ENCODE measurements at regions not wholly inside any gene's neighbourhood (a gene's known extent, or its start where the extent isn't known, plus 50 kb on each side); places are given as distances from the start of the nearest gene placed in this dataset.

- Histone ChIP-seq H3K23ac (ENCODE audit: low read length) (no peak overlapping the region), H4K5ac (ENCODE audit: low read length) (no peak overlapping the region), H3K27ac (ENCODE audit: low read depth, low read length) (no peak overlapping the region), H3K9ac (ENCODE audit: low read length) (no peak overlapping the region), H3K4me1 (ENCODE audit: control insufficient read depth, low read depth, low read length) (peaks cover 7% of the 10 kb centered on the region), H3K79me2 (ENCODE audit: control insufficient read depth, insufficient read depth, low read length) (no peaks in the 10 kb centered on the region), H2AK5ac (ENCODE audit: low read length) (no peak overlapping the region), H3K4me2 (ENCODE audit: low read length) (no peak overlapping the region), H3K56ac (ENCODE audit: low read length) (no peak overlapping the region), H2BK5ac (ENCODE audit: low read length) (no peak overlapping the region), H2BK15ac (replicated peaks; ENCODE audit: low read depth) (no peak overlapping the region), H3K18ac (ENCODE audit: low read length) (no peak overlapping the region), H3K79me1 (ENCODE audit: low read length) (no peaks in the 10 kb centered on the region), H3K4ac (ENCODE audit: low read depth, low read length) (no peak overlapping the region), H4K8ac (ENCODE audit: low read depth, low read length) (no peak overlapping the region), H3K4me3 (ENCODE audit: low read length) (no peak overlapping the region), H3K27me3 (ENCODE audit: insufficient read depth, low read length, poor library complexity) (no peaks in the 10 kb centered on the region), H3K36me3 (ENCODE audit: control insufficient read depth, insufficient read depth, low read length) (no peaks in the 10 kb centered on the region), H2BK120ac (ENCODE audit: low read depth, low read length) (no peak overlapping the region)
- no CpG with 5 or more reads among the region's 9 CpGs for WGBS (ENCODE audit: extremely low coverage, insufficient coverage, low lambda C conversion rate)
- peak; percentile 54 for DNase-seq
Observed at GRCh38 chr12:11958221-11959091, 112.3 kb upstream of the BCL2L14 start.

DNA sequence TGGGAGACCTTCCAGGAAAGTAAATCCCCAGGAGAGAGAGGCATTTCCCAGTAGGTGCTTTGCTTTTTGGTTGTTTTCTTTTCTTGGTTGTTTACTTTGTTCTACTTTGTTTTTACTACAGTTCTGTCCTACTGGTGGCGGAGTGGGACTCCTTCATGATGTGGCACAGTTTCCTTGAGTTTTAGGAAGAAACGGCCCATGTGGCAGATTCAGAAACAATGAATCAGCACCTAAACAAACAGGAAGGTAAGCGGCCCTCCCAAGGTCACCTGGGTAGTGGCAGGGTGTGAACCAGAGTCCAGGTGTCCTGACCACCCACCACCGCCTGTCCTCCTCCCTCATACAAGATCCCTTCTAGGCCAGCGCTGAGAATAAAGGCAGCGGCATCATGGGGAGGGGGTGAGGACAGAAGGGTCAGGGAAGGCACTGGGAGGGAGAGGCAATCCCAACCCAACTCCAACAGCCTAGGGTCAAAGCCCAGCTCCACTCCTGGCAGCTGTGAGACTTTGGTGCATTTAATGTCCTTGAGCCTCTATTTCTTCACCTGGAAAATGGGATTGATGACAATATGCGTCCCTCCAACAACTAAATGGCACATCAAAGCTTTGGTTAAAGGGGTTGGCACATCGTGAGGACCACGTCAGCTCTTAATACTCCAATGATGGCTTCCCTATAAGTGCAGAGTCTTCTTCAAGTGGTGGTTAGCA is 111.5 kb upstream of the BCL2L14 start:
- Histone ChIP-seq H3K56ac (ENCODE audit: low read length) (no peak overlapping the region), H3K4me3 (ENCODE audit: low read length) (no peak overlapping the region), H3K27me3 (ENCODE audit: insufficient read depth, low read length, poor library complexity) (no peaks in the 10 kb centered on the region), H2AK5ac (ENCODE audit: low read length) (no peak overlapping the region), H2BK5ac (ENCODE audit: low read length) (no peak overlapping the region), H3K36me3 (ENCODE audit: control insufficient read depth, insufficient read depth, low read length) (no peaks in the 10 kb centered on the region), H2BK15ac (replicated peaks; ENCODE audit: low read depth) (no peak overlapping the region), H2BK120ac (ENCODE audit: low read depth, low read length) (no peak overlapping the region), H3K79me1 (ENCODE audit: low read length) (no peaks in the 10 kb centered on the region), H3K79me2 (ENCODE audit: control insufficient read depth, insufficient read depth, low read length) (no peaks in the 10 kb centered on the region), H3K9ac (ENCODE audit: low read length) (no peak overlapping the region), H3K23ac (ENCODE audit: low read length) (no peak overlapping the region), H3K4me1 (ENCODE audit: control insufficient read depth, low read depth, low read length) (peaks cover 8% of the 10 kb centered on the region), H3K18ac (ENCODE audit: low read length) (no peak overlapping the region), H3K4me2 (ENCODE audit: low read length) (no peak overlapping the region), H4K8ac (ENCODE audit: low read depth, low read length) (no peak overlapping the region), H3K27ac (ENCODE audit: low read depth, low read length) (no peak overlapping the region), H4K5ac (ENCODE audit: low read length) (no peak overlapping the region), H3K4ac (ENCODE audit: low read depth, low read length) (no peak overlapping the region)
- DNase-seq: no peak
- no CpG with 5 or more reads among the region's 9 CpGs for WGBS (ENCODE audit: extremely low coverage, insufficient coverage, low lambda C conversion rate)

GRCh38 chr12:11960646-11961045 is 110.1 kb upstream of the BCL2L14 start:
- no peak overlapping the region for H2BK120ac ChIP-seq (ENCODE audit: low read depth, low read length)
- no peak overlapping the region for H4K5ac ChIP-seq (ENCODE audit: low read length)
- no peak overlapping the region for H3K23ac ChIP-seq (ENCODE audit: low read length)
- no peak overlapping the region for H3K4me3 ChIP-seq (ENCODE audit: low read length)
- H3K79me2 ChIP-seq (ENCODE audit: control insufficient read depth, insufficient read depth, low read length): no peaks in the 10 kb centered on the region
- no peak overlapping the region for H3K4me2 ChIP-seq (ENCODE audit: low read length)
- no peak overlapping the region for H3K27ac ChIP-seq (ENCODE audit: low read depth, low read length)
- H3K9ac ChIP-seq (ENCODE audit: low read length): no peak overlapping the region
- no peak overlapping the region for H3K4ac ChIP-seq (ENCODE audit: low read depth, low read length)
- H3K79me1 ChIP-seq (ENCODE audit: low read length): no peaks in the 10 kb centered on the region
- no peak overlapping the region for H2AK5ac ChIP-seq (ENCODE audit: low read length)
- H3K18ac ChIP-seq (ENCODE audit: low read length): no peak overlapping the region
- H3K56ac ChIP-seq (ENCODE audit: low read length): no peak overlapping the region
- no peaks in the 10 kb centered on the region for H3K36me3 ChIP-seq (ENCODE audit: control insufficient read depth, insufficient read depth, low read length)
- H4K8ac ChIP-seq (ENCODE audit: low read depth, low read length): no peak overlapping the region
- peaks cover 8% of the 10 kb centered on the region for H3K4me1 ChIP-seq (ENCODE audit: control insufficient read depth, low read depth, low read length)
- no peak for DNase-seq
- no peak overlapping the region for H2BK15ac ChIP-seq (replicated peaks; ENCODE audit: low read depth)
- WGBS (ENCODE audit: extremely low coverage, insufficient coverage, low lambda C conversion rate): no CpG with 5 or more reads among the region's 6 CpGs
- H3K27me3 ChIP-seq (ENCODE audit: insufficient read depth, low read length, poor library complexity): no peaks in the 10 kb centered on the region
- H2BK5ac ChIP-seq (ENCODE audit: low read length): no peak overlapping the region

GRCh38 chr12:11961686-11962085 is 109.1 kb upstream of the BCL2L14 start:
- Histone ChIP-seq H4K5ac (ENCODE audit: low read length) (no peak overlapping the region), H2BK15ac (replicated peaks; ENCODE audit: low read depth) (no peak overlapping the region), H2AK5ac (ENCODE audit: low read length) (no peak overlapping the region), H3K23ac (ENCODE audit: low read length) (peak overlapping the region; percentile 86), H3K4me3 (ENCODE audit: low read length) (no peak overlapping the region), H3K18ac (ENCODE audit: low read length) (no peak overlapping the region), H3K27ac (ENCODE audit: low read depth, low read length) (no peak overlapping the region), H3K4me2 (ENCODE audit: low read length) (no peak overlapping the region), H3K4me1 (ENCODE audit: control insufficient read depth, low read depth, low read length) (peaks cover 8% of the 10 kb centered on the region), H3K9ac (ENCODE audit: low read length) (no peak overlapping the region), H3K4ac (ENCODE audit: low read depth, low read length) (no peak overlapping the region), H3K36me3 (ENCODE audit: control insufficient read depth, insufficient read depth, low read length) (no peaks in the 10 kb centered on the region), H4K8ac (ENCODE audit: low read depth, low read length) (no peak overlapping the region), H3K79me2 (ENCODE audit: control insufficient read depth, insufficient read depth, low read length) (no peaks in the 10 kb centered on the region), H2BK120ac (ENCODE audit: low read depth, low read length) (no peak overlapping the region), H3K79me1 (ENCODE audit: low read length) (no peaks in the 10 kb centered on the region), H3K56ac (ENCODE audit: low read length) (no peak overlapping the region), H2BK5ac (ENCODE audit: low read length) (no peak overlapping the region), H3K27me3 (ENCODE audit: insufficient read depth, low read length, poor library complexity) (no peaks in the 10 kb centered on the region)
- no CpG with 5 or more reads among the region's 5 CpGs for WGBS (ENCODE audit: extremely low coverage, insufficient coverage, low lambda C conversion rate)
- DNase-seq: no peak

GRCh38 chr12:11962860-11963259 is 107.9 kb upstream of the BCL2L14 start:
- no peak overlapping the region for H3K4ac ChIP-seq (ENCODE audit: low read depth, low read length)
- WGBS (ENCODE audit: extremely low coverage, insufficient coverage, low lambda C conversion rate): no CpG with 5 or more reads among the region's 5 CpGs
- H3K4me3 ChIP-seq (ENCODE audit: low read length): no peak overlapping the region
- no peaks in the 10 kb centered on the region for H3K27me3 ChIP-seq (ENCODE audit: insufficient read depth, low read length, poor library complexity)
- no peak overlapping the region for H2BK120ac ChIP-seq (ENCODE audit: low read depth, low read length)
- peaks cover 8% of the 10 kb centered on the region for H3K4me1 ChIP-seq (ENCODE audit: control insufficient read depth, low read depth, low read length)
- no peak overlapping the region for H3K4me2 ChIP-seq (ENCODE audit: low read length)
- H2AK5ac ChIP-seq (ENCODE audit: low read length): no peak overlapping the region
- no peak overlapping the region for H4K5ac ChIP-seq (ENCODE audit: low read length)
- no peak for DNase-seq
- H3K36me3 ChIP-seq (ENCODE audit: control insufficient read depth, insufficient read depth, low read length): no peaks in the 10 kb centered on the region
- H3K79me1 ChIP-seq (ENCODE audit: low read length): no peaks in the 10 kb centered on the region
- H2BK5ac ChIP-seq (ENCODE audit: low read length): no peak overlapping the region
- H2BK15ac ChIP-seq (replicated peaks; ENCODE audit: low read depth): no peak overlapping the region
- H3K23ac ChIP-seq (ENCODE audit: low read length): no peak overlapping the region
- no peak overlapping the region for H3K9ac ChIP-seq (ENCODE audit: low read length)
- no peak overlapping the region for H3K27ac ChIP-seq (ENCODE audit: low read depth, low read length)
- no peak overlapping the region for H3K56ac ChIP-seq (ENCODE audit: low read length)
- H3K18ac ChIP-seq (ENCODE audit: low read length): no peak overlapping the region
- H4K8ac ChIP-seq (ENCODE audit: low read depth, low read length): no peak overlapping the region
- H3K79me2 ChIP-seq (ENCODE audit: control insufficient read depth, insufficient read depth, low read length): no peaks in the 10 kb centered on the region
